NCI-H1105 treated with DMSO at 0.1 percent for 48 hours (cell line): ENCODE measurements at regions not wholly inside any gene's neighbourhood (a gene's known extent, or its start where the extent isn't known, plus 50 kb on each side); places are given as distances from the start of the nearest gene placed in this dataset.

Source experiments
- DNase-seq: peaks from one replicate; lab custom pipeline; 2025; lab: John Stamatoyannopoulos, UW

- no peak for DNase-seq
Observed at GRCh38 chr14:85762526-85762925, 232.6 kb downstream of the FLRT2 start.

GRCh38 chr14:85752175-85752574, 222.2 kb downstream of the FLRT2 start:
- no peak for DNase-seq

GRCh38 chr14:85744573-85744972, 214.6 kb downstream of the FLRT2 start:
- no peak for DNase-seq

DNA sequence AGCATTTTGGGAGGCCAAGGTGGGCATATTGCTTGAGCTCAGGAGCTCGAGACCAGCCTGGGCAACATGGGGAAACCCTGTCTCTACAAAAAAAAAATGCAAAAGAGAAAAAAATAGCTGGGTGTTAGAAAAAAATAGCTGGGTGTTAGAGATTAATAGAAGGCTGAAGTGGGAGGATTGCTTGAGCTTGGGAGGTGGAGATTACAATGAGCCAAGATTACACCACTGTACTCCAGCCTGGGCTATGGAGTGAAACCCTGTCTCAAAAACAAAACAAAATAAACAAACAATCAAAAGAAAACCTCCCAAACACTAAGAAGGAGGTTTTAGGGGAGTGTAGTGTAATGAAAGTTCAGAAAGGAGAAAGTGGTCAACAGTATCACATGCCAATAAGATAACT, 202.1 kb downstream of the FLRT2 start:
- no peak for DNase-seq

DNA sequence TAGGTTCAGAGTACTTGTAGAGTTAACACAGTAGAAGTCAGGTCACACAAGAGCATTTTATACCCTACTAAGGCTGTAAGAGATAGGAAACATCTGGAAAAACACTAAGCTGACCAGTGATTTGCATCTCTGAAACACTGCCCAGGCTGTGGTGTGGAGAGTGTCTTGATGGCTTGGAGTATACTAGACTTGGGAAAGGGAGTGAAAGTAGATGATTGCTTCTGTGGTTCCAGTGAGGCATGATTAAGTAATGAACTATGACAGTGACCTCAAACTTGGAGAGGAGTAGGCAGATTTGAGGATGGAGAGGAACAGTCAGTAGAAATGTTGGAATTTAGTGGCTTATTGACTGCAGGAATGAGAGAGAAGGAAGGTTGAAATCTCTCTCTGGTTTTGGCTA, 201.2 kb downstream of the FLRT2 start:
- no peak for DNase-seq

GRCh38 chr14:85728476-85729065, 198.6 kb downstream of the FLRT2 start:
- DNase-seq, result no peak

DNA sequence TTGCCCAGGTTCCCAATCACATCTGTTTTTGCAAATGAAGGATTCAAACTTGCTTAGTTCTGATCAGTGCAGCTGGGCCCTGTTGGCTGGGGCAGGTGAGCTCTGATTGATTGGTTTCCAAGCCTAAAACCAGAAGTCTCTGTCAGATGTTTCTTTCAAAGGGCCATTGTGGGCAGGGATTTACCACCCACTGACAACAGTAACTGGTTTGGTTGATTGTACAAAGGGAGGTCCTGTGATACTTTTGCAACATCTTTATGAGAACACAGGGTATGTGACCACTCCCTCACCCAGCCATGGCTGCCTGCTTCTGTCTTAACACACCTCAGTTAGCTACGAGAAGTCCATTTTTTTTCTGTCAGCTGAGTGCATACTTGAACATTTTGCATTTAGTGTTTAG, 184.1 kb downstream of the FLRT2 start:
- no peak for DNase-seq

GRCh38 chr14:85711620-85712019, 181.7 kb downstream of the FLRT2 start:
- DNase-seq, result no peak
